ENCODE measurements at regions not wholly inside any gene's neighbourhood (a gene's known extent, or its start where the extent isn't known, plus 50 kb on each side); places are given as distances from the start of the nearest gene placed in this dataset.

GRCh38 chr4:175511861-175512260, 300.2 kb downstream of the GPM6A start (continued):
- TF ChIP-seq ZNF565 (CRISPR knock-in tag; conservative IDR thresholded peaks at IDR 0.05; ENCODE audit: low read depth) = no peak
- no peak for TF ChIP-seq CSDC2 (CRISPR knock-in tag; IDR thresholded peaks at IDR 0.05)
- no peak for TF ChIP-seq CSRNP3 (CRISPR knock-in tag; IDR thresholded peaks at IDR 0.05)
- TF ChIP-seq ZFP30 (CRISPR knock-in tag; IDR thresholded peaks at IDR 0.05) = no peak
- no peak for TF ChIP-seq ZNF8 (CRISPR knock-in tag; IDR thresholded peaks at IDR 0.05)

GRCh38 chr4:175514174-175514573, 297.9 kb downstream of the GPM6A start:
- TF ChIP-seq POU6F1 (CRISPR knock-in tag; IDR thresholded peaks at IDR 0.05; ENCODE audit: borderline replicate concordance, low read depth) (no peak), ARNTL (CRISPR knock-in tag; IDR thresholded peaks at IDR 0.05; ENCODE audit: borderline replicate concordance, low read depth) (no peak), TOX (CRISPR knock-in tag; IDR thresholded peaks at IDR 0.05; ENCODE audit: borderline replicate concordance) (no peak), TCF4 (CRISPR knock-in tag; IDR thresholded peaks at IDR 0.05; ENCODE audit: borderline replicate concordance) (no peak), SNAI2 (CRISPR knock-in tag; IDR thresholded peaks at IDR 0.05) (no peak), TSHZ2 (CRISPR knock-in tag; IDR thresholded peaks at IDR 0.05) (no peak), BACH2 (CRISPR knock-in tag; IDR thresholded peaks at IDR 0.05; ENCODE audit: borderline replicate concordance) (no peak), ZC3H10 (CRISPR knock-in tag; IDR thresholded peaks at IDR 0.05) (no peak), PATZ1 (CRISPR knock-in tag; IDR thresholded peaks at IDR 0.05; ENCODE audit: borderline replicate concordance) (no peak)
- no peak for ATAC-seq

GRCh38 chr4:175530655-175531054, 281.4 kb downstream of the GPM6A start:
- no peak for ATAC-seq
- TF ChIP-seq CSRNP3 (CRISPR knock-in tag; IDR thresholded peaks at IDR 0.05) = no peak
- TF ChIP-seq TSHZ2 (CRISPR knock-in tag; IDR thresholded peaks at IDR 0.05) = no peak
- no peak for TF ChIP-seq TCF4 (CRISPR knock-in tag; IDR thresholded peaks at IDR 0.05; ENCODE audit: borderline replicate concordance)
- TF ChIP-seq TOX (CRISPR knock-in tag; IDR thresholded peaks at IDR 0.05; ENCODE audit: borderline replicate concordance) = no peak
- no peak for TF ChIP-seq ARNTL (CRISPR knock-in tag; IDR thresholded peaks at IDR 0.05; ENCODE audit: borderline replicate concordance, low read depth)
- no peak for TF ChIP-seq ZFP30 (CRISPR knock-in tag; IDR thresholded peaks at IDR 0.05)
- no peak for TF ChIP-seq ZNF8 (CRISPR knock-in tag; IDR thresholded peaks at IDR 0.05)
- TF ChIP-seq PPARA (CRISPR knock-in tag; IDR thresholded peaks at IDR 0.05; ENCODE audit: borderline replicate concordance) = no peak
- no peak for TF ChIP-seq ZNF70 (CRISPR knock-in tag; IDR thresholded peaks at IDR 0.05)
- TF ChIP-seq CREB5 (CRISPR knock-in tag; IDR thresholded peaks at IDR 0.05; ENCODE audit: low read depth) = no peak
- no peak for TF ChIP-seq OSR1 (CRISPR knock-in tag; IDR thresholded peaks at IDR 0.05)
- no peak for TF ChIP-seq BACH2 (CRISPR knock-in tag; IDR thresholded peaks at IDR 0.05; ENCODE audit: borderline replicate concordance)
- no peak for TF ChIP-seq ISL1 (CRISPR knock-in tag; IDR thresholded peaks at IDR 0.05)
- TF ChIP-seq RARB (CRISPR knock-in tag; IDR thresholded peaks at IDR 0.05) = no peak
- no peak for TF ChIP-seq ZC3H10 (CRISPR knock-in tag; IDR thresholded peaks at IDR 0.05)
- TF ChIP-seq ZNF565 (CRISPR knock-in tag; conservative IDR thresholded peaks at IDR 0.05; ENCODE audit: low read depth) = no peak
- no peak for TF ChIP-seq ZFP3 (CRISPR knock-in tag; IDR thresholded peaks at IDR 0.05)
- no peak for TF ChIP-seq POU6F1 (CRISPR knock-in tag; IDR thresholded peaks at IDR 0.05; ENCODE audit: borderline replicate concordance, low read depth)
- TF ChIP-seq GLIS3 (CRISPR knock-in tag; IDR thresholded peaks at IDR 0.05) = no peak
